NCI-H187 (cell line): ENCODE measurements at regions not wholly inside any gene's neighbourhood (a gene's known extent, or its start where the extent isn't known, plus 50 kb on each side); places are given as distances from the start of the nearest gene placed in this dataset.

Experiments
- DNase-seq, 2 experiments: peaks; one replicate each; lab custom pipeline; 2025; lab: John Stamatoyannopoulos, UW

DNA sequence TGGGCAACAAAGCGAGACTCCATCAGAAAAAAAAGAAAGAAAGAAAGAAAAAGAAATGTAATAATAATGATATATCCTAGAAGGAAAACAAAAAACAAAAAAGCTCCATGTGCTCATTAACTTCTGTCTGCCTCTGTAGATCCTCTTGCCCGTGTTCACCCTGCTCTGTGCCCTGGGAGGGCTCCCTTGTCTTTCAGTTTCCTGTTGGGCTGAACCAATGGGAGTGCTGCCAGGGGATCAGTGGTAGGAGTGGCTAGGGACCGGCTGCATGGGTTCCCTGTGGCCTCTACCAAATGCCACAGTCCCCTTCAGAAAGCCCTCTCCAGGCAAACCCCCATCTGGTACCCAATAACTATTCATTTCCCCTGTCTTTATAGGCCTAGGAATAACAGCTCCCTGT lies 51.8 kb upstream of the PARD3 start:
- no peak for DNase-seq
